Tibial nerve (tissue), 4 donors: ENCODE measurements at regions not wholly inside any gene's neighbourhood (a gene's known extent, or its start where the extent isn't known, plus 50 kb on each side); places are given as distances from the start of the nearest gene placed in this dataset.

Experiments
- DNase-seq, 2 donors: peaks; one replicate each; pipeline ENCODE4 v3.0.0-alpha.2; 2019; ENCODE audit warnings: low spot score in 2 of 2
- H3K27ac ChIP-seq, 4 donors: fragments of 200-600 bp; sonication (generic) in 3 of 4; one replicate each; pipeline ENCODE4 v1.5.1; 2017 to 2019; ENCODE audit warnings: mild to moderate bottlenecking in 1 of 4
- H3K27me3 ChIP-seq, 2 donors: fragments of 200-600 bp; sonication (generic) in 1 of 2; one replicate each; pipeline versions ENCODE4 v1.5.1 to v1.6.0; 2017 to 2019
- H3K36me3 ChIP-seq, 3 donors: fragments of 200-600 bp; sonication (generic); one replicate each; pipeline ENCODE4 v1.5.1; 2018 to 2019
- H3K4me1 ChIP-seq, 4 donors: fragments of 200-600 bp; sonication (generic) in 3 of 4; one replicate each; pipeline ENCODE4 v1.5.1; 2017 to 2019
- H3K4me3 ChIP-seq, 4 donors: fragments of 200-600 bp; sonication (generic) in 3 of 4; one replicate each; pipeline ENCODE4 v1.5.1; 2017 to 2019; ENCODE audit warnings: mild to moderate bottlenecking in 1 of 4, moderate library complexity in 1 of 4
- H3K9me3 ChIP-seq, 4 donors: fragments of 200-600 bp; sonication (generic) in 3 of 4; one replicate each; pipeline ENCODE4 v1.5.1; 2017 to 2019
- EP300 ChIP-seq, 2 donors: sonication (generic); formaldehyde crosslinking; IDR thresholded peaks; one replicate each; pipeline ENCODE4 v1.6.1; 2017; ENCODE audit warnings: antibody characterized with exemption in 2 of 2, mild to moderate bottlenecking in 1 of 2
- POLR2A ChIP-seq, 2 donors: fragments of 450-650 bp; IDR thresholded peaks; one replicate each; pipeline ENCODE4 v1.6.1; 2017; ENCODE audit warnings: antibody characterized with exemption in 2 of 2, mild to moderate bottlenecking in 2 of 2, moderate library complexity in 2 of 2
- WGBS, 2 donors: methylation state at CpG; one replicate each; pipeline ENCODE4 v1.1.5; 2018; 5-methylcytosine and 5-hydroxymethylcytosine counted together
- TF ChIP-seq, protein P1 (sequence below), 5 experiments: fragments of 200-600 bp in 3 of 5; fragments of 450-650 bp in 2 of 5; sonication (generic) in 3 of 5; IDR thresholded peaks; one replicate each; pipeline ENCODE4 v1.5.1; 2016 to 2019; ENCODE audit warnings: antibody characterized with exemption in 5 of 5, mild to moderate bottlenecking in 3 of 5, moderate library complexity in 2 of 5

GRCh38 chr13:77828799-77829198 lies 89.8 kb downstream of the EDNRB start:
- H3K27me3 ChIP-seq: no peaks in the 10 kb centered on the region
- no peak for DNase-seq
- no peak overlapping the region for H3K27ac ChIP-seq
- H3K4me1 ChIP-seq: peaks cover 0 to 51% (median 8%) of the 10 kb centered on the region in 4 donors
- no peak overlapping the region for H3K4me3 ChIP-seq
- H3K36me3 ChIP-seq: no peaks in the 10 kb centered on the region
- H3K9me3 ChIP-seq: no peaks in the 10 kb centered on the region
- TF ChIP-seq, protein P1, sequence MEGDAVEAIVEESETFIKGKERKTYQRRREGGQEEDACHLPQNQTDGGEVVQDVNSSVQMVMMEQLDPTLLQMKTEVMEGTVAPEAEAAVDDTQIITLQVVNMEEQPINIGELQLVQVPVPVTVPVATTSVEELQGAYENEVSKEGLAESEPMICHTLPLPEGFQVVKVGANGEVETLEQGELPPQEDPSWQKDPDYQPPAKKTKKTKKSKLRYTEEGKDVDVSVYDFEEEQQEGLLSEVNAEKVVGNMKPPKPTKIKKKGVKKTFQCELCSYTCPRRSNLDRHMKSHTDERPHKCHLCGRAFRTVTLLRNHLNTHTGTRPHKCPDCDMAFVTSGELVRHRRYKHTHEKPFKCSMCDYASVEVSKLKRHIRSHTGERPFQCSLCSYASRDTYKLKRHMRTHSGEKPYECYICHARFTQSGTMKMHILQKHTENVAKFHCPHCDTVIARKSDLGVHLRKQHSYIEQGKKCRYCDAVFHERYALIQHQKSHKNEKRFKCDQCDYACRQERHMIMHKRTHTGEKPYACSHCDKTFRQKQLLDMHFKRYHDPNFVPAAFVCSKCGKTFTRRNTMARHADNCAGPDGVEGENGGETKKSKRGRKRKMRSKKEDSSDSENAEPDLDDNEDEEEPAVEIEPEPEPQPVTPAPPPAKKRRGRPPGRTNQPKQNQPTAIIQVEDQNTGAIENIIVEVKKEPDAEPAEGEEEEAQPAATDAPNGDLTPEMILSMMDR (IDR thresholded peaks at IDR 0.05): no peak
- TF ChIP-seq EP300 (IDR thresholded peaks at IDR 0.05): no peak
- no peak for TF ChIP-seq POLR2A (IDR thresholded peaks at IDR 0.05)

GRCh38 chr13:77827332-77827731 lies 91.3 kb downstream of the EDNRB start:
- WGBS, 2 donors: 26 to 28% methylated on average over 5 of the region's 5 CpGs
- Histone ChIP-seq H3K9me3 (no peaks in the 10 kb centered on the region), H3K4me3 (no peak overlapping the region), H3K27me3 (no peaks in the 10 kb centered on the region), H3K27ac (no peak overlapping the region), H3K36me3 (no peaks in the 10 kb centered on the region), H3K4me1 (peaks cover 0 to 36% (median 3%) of the 10 kb centered on the region in 4 donors)
- peak; percentile 16 to 50 for DNase-seq
- TF ChIP-seq POLR2A (IDR thresholded peaks at IDR 0.05): no peak
- TF ChIP-seq EP300 (IDR thresholded peaks at IDR 0.05): no peak
- TF ChIP-seq, protein P1 (IDR thresholded peaks at IDR 0.05): no peak

DNA sequence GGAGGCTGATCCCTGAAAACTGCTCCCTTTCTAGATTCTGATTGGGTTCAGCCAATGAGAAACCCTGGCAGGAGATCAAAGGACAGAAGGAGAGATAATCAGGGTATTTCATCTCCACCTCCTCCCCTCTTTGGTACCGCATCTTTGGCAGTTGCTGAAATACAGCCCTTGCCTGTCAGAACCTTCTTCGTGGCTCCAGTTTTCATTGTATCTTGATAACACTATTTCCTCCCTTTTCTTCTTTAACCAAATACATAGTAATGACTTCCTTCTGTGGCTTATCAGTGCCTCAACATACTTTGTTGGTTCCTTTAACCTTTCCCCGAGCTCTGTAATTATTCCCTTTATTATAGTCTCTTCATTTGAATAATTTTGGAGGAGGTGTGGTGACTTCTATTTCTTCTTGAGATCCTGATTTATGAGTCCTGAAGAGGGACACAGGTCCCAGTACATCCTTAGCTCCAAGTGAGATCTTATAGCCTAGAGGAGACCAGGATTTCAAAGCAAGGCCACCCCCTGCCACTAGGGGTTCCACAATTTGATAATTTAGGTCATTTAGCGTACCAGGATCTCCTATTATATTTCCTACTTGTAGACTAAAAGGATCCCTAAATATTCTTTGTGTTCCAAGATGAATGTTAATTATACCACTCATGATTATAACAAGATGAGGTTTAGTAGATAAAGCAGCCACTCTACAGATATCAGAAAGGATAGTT lies 98.0 kb downstream of the EDNRB start:
- WGBS, 2 donors: 73 to 74% methylated on average over 4 of the region's 4 CpGs
- Histone ChIP-seq H3K4me3 (no peak overlapping the region), H3K27me3 (no peaks in the 10 kb centered on the region), H3K4me1 (peaks cover 0 to 3% (median 0%) of the 10 kb centered on the region in 4 donors), H3K27ac (no peak overlapping the region), H3K9me3 (no peaks in the 10 kb centered on the region), H3K36me3 (no peaks in the 10 kb centered on the region)
- DNase-seq: no peak
- TF ChIP-seq EP300 (IDR thresholded peaks at IDR 0.05): no peak
- TF ChIP-seq, protein P1 (IDR thresholded peaks at IDR 0.05): no peak
- no peak for TF ChIP-seq POLR2A (IDR thresholded peaks at IDR 0.05)

- TF ChIP-seq EP300 (IDR thresholded peaks at IDR 0.05): no peak
- Histone ChIP-seq H3K4me1 (no peaks in the 10 kb centered on the region), H3K27ac (no peak overlapping the region), H3K27me3 (no peaks in the 10 kb centered on the region), H3K36me3 (no peaks in the 10 kb centered on the region), H3K9me3 (no peaks in the 10 kb centered on the region), H3K4me3 (no peak overlapping the region)
- 62 to 65% methylated on average over 2 of the region's 2 CpGs for WGBS, 2 donors
- DNase-seq: no peak
Observed at GRCh38 chr13:77817521-77817920, 101.1 kb downstream of the EDNRB start.

GRCh38 chr13:77815330-77815729 lies 103.3 kb downstream of the EDNRB start:
- no peaks in the 10 kb centered on the region for H3K9me3 ChIP-seq
- no peak overlapping the region for H3K4me3 ChIP-seq
- H3K27me3 ChIP-seq: no peaks in the 10 kb centered on the region
- TF ChIP-seq POLR2A (IDR thresholded peaks at IDR 0.05) (no peak), EP300 (IDR thresholded peaks at IDR 0.05) (no peak)
- TF ChIP-seq, protein P1 (IDR thresholded peaks at IDR 0.05): no peak
- no peaks in the 10 kb centered on the region for H3K4me1 ChIP-seq
- no peak for DNase-seq
- no peaks in the 10 kb centered on the region for H3K36me3 ChIP-seq
- WGBS, 2 donors: 90 to 94% methylated on average over 5 of the region's 5 CpGs
- H3K27ac ChIP-seq: no peak overlapping the region
